A549 (cell line): ENCODE measurements at regions not wholly inside any gene's neighbourhood (a gene's known extent, or its start where the extent isn't known, plus 50 kb on each side); places are given as distances from the start of the nearest gene placed in this dataset.

Source experiments
- CHD4 ChIP-seq: fragments of 200-600 bp; sonication (generic); IDR thresholded peaks from 2 replicates; pipeline ENCODE4 v1.6.1; 2016; ENCODE audit warnings: antibody characterized with exemption, mild to moderate bottlenecking, borderline replicate concordance
- EP300 ChIP-seq, 2 experiments: fragments of >200 bp; sonication (Bioruptor Twin); formaldehyde crosslinking; IDR thresholded peaks; 2 replicates in 1 of 2; 3 replicates in 1 of 2; pipeline ENCODE4 v1.6.1; 2016 to 2017
- GATA3 ChIP-seq: IDR thresholded peaks from 2 replicates; pipeline ENCODE4 v1.6.1; 2012; ENCODE audit warnings: borderline replicate concordance
- NFE2L2 ChIP-seq: fragments of 150-350 bp; conservative IDR thresholded peaks from 2 replicates; pipeline ENCODE4 v1.6.1; 2014; ENCODE audit warnings: low read length
- POLR2A ChIP-seq: IDR thresholded peaks from 2 replicates; pipeline ENCODE4 v1.6.1; 2012; ENCODE audit warnings: mild to moderate bottlenecking, low read length
- RAD21 ChIP-seq, 2 experiments: fragments of >200 bp in 1 of 2; sonication (Bioruptor Twin) in 1 of 2; formaldehyde crosslinking in 1 of 2; IDR thresholded peaks in 1 of 2; conservative IDR thresholded peaks in 1 of 2; 2 replicates in 1 of 2; 3 replicates in 1 of 2; pipeline ENCODE4 v1.6.1; 2012 to 2018; ENCODE audit warnings: inconsistent platforms in 1 of 2
- SREBF2 ChIP-seq: fragments of 450-650 bp; IDR thresholded peaks from 2 replicates; pipeline ENCODE4 v1.6.1; 2014; ENCODE audit warnings: mild to moderate bottlenecking, moderate library complexity
- TF ChIP-seq, protein P1 (sequence below): fragments of >200 bp; sonication (Bioruptor Twin); formaldehyde crosslinking; IDR thresholded peaks from 3 replicates; pipeline ENCODE4 v1.5.1; 2016
- TF ChIP-seq, protein P2 (sequence below): IDR thresholded peaks from 2 replicates; pipeline ENCODE4 v1.6.1; 2012

DNA sequence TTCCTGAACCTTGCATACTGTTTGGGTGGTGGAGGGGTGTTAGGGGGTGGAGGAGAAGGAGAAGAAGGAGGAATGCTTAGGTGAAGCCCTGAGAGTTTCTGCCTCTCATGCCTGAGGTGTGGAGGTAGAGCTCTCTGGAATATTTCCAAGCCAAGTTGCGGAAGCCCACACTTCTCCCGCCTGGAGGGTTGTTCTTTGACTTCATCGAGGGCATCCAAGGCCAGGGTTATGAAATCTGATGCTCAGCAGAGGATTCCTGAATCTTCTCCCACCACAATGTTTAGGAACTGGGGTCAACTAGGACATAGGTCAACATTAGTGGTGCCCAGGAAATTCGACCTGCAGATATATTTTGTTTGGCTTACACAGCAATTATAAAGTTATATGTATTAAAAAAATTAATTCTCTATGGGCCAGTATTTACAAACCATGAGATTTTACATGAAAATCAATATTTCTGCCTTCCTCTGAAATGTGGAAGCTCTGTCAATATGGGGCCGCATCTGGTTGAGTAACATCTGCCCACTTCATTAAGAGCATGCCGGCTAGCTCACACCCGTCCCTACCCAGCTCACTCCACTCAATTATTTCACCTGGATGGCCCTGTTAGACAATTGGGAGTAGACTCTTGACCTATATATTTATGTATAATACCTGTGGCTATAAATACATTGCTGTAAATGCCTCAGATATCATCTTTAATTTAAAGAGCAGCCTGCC is 257.1 kb upstream of the ZFP64 start:
- no peak for TF ChIP-seq GATA3
- no peak for TF ChIP-seq RAD21 (conservative IDR thresholded peaks at IDR 0.05 in 1 of 2, IDR thresholded peaks at IDR 0.05 in 1 of 2)
- TF ChIP-seq, protein P1, sequence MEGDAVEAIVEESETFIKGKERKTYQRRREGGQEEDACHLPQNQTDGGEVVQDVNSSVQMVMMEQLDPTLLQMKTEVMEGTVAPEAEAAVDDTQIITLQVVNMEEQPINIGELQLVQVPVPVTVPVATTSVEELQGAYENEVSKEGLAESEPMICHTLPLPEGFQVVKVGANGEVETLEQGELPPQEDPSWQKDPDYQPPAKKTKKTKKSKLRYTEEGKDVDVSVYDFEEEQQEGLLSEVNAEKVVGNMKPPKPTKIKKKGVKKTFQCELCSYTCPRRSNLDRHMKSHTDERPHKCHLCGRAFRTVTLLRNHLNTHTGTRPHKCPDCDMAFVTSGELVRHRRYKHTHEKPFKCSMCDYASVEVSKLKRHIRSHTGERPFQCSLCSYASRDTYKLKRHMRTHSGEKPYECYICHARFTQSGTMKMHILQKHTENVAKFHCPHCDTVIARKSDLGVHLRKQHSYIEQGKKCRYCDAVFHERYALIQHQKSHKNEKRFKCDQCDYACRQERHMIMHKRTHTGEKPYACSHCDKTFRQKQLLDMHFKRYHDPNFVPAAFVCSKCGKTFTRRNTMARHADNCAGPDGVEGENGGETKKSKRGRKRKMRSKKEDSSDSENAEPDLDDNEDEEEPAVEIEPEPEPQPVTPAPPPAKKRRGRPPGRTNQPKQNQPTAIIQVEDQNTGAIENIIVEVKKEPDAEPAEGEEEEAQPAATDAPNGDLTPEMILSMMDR = no peak
- TF ChIP-seq EP300 (IDR thresholded peaks at IDR 0.05) = no peak
- no peak for TF ChIP-seq NFE2L2
- TF ChIP-seq, protein P2, sequence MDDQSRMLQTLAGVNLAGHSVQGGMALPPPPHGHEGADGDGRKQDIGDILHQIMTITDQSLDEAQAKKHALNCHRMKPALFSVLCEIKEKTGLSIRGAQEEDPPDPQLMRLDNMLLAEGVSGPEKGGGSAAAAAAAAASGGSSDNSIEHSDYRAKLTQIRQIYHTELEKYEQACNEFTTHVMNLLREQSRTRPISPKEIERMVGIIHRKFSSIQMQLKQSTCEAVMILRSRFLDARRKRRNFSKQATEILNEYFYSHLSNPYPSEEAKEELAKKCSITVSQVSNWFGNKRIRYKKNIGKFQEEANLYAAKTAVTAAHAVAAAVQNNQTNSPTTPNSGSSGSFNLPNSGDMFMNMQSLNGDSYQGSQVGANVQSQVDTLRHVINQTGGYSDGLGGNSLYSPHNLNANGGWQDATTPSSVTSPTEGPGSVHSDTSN = no peak
- no peak for TF ChIP-seq CHD4
- no peak for TF ChIP-seq POLR2A
- no peak for TF ChIP-seq SREBF2
